ENCODE measurements at regions not wholly inside any gene's neighbourhood (a gene's known extent, or its start where the extent isn't known, plus 50 kb on each side); places are given as distances from the start of the nearest gene placed in this dataset.

GRCh38 chr5:153030755-153031725, 459.4 kb upstream of the GRIA1 start:
- FAIRE-seq: no peak

DNA sequence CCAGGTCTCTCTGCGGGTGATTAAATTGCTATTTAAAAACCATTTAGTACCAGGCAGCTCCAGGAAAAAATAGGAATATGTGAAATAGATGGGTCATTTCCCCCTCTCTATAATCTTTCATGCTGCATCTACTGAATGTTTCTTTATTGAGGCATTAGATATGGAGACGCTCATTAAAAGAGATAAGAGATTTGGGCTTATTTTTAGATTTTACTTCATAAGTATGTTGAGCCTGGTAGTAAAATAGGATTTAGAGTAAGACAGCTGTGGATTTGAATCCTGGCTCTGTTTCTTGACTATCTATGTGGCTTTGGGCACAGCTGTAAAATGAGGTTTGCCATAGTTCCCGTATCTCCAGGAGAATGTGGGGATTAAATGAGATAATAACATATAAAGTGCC, 451.0 kb upstream of the GRIA1 start:
- FAIRE-seq: no peak

DNA sequence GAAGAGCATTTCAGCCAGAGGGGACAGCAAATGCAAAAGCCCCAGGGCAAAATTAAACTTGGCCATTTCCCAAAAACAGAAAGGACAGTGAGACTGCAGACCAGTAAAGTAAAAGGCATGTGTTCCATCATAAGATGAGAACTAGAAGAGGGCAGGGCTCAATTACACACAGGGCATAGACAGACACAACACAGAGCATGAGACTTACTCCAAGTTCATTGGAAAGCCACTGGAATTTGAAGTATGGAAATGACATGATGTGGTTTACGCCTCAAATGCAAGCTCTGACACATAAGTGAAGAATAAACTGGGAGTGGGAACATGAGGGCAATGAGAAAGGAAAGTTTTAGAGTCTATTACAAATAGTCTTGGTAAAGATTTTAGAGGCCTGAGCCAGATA, 446.6 kb upstream of the GRIA1 start:
- no peak for FAIRE-seq

DNA sequence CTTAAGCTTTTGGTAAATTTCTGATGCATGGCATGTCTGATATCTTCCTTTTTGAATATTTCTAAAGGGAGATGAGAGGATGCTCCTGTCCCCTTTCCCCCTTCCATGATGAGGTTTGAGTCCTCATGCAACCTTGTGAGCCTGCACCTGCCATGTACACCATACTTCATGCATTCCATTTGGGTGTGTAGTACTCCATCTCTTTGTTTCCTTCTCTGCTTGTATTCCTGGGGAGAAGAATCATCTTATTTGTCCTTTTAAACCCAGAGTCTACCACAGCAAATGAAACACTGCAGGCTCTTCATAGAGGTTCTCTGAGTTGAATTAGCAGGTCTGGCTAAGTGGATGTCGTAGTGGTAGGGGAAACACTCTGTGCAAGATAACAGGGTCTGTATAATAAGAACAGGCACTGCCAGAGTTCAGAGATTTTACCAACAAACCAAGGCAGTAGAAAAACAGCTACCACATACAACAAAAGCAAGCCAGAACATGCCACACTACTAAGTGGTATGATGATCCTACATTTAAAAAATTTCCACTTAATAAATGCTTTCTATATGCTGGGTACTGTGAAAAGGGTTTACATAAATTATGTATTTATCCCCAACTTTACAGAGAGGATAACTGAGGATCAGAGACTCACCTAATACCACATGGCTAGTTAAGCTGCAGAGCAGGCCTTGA, 439.8 kb upstream of the GRIA1 start:
- FAIRE-seq: no peak

GRCh38 chr5:153066281-153066680, 424.2 kb upstream of the GRIA1 start:
- no peak for FAIRE-seq

DNA sequence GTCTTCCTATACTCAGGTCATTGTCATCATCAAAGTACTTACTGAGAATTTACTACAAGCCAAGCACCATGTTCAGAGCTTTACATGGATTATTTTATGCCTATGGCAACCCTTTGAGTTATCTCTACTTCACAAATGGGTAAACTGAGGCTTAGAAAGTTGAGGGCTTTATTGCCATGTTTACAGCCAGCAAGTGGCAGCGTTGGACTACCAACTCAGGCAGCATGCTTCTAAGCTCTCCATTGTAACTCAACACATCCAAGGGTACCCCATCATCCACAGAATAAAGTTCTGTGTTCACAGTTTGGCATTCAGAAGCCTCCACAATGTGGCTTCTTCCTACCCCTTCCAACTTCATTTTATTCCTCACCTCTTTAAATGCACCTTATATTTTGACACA, 422.6 kb upstream of the GRIA1 start:
- no peak for FAIRE-seq

GRCh38 chr5:153079396-153079795, 411.1 kb upstream of the GRIA1 start:
- no peak for FAIRE-seq

DNA sequence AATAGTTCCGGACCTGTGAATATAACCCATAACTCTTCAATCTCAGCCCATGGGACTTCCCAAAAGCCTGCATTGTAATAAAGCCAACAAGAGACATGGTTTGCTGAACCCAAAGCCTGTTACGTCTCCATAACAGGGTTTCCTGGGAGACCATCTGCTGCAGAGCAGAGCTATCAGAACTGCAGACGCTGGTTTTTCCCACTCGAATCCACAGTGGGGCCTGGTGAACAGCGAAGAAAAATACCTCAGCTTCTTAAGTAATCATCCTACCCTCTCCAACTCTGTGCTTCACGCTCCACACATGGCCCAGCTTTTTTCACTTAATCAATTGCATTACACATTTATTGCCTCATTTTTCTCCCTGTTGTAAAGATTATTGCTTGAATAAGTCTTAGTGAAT, 409.5 kb upstream of the GRIA1 start:
- FAIRE-seq: no peak

GRCh38 chr5:153081385-153081784, 409.1 kb upstream of the GRIA1 start:
- FAIRE-seq: no peak

DNA sequence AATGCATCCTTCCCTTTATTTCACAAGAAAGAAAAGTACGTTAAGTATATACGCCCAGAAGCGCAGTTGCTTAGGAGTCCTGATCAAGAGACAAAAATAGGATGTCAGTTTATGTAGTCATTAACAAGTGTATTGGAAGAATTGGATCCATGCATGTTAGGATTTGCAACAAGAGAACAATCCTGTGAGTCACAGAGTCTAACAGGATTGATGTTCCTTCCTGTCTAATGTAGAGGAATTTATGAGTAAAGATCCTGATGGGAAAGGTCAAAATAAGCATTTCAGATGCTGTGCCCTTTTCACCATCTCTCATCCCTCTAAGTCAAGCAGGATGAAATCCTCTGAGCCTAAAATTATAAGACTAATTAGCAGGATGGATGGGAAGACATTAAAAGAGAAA, 406.0 kb upstream of the GRIA1 start:
- no peak for FAIRE-seq

GRCh38 chr5:153086486-153086885, 404.0 kb upstream of the GRIA1 start:
- FAIRE-seq: no peak

- FAIRE-seq: no peak
Measured at GRCh38 chr5:153088538-153088937, 401.9 kb upstream of the GRIA1 start.

DNA sequence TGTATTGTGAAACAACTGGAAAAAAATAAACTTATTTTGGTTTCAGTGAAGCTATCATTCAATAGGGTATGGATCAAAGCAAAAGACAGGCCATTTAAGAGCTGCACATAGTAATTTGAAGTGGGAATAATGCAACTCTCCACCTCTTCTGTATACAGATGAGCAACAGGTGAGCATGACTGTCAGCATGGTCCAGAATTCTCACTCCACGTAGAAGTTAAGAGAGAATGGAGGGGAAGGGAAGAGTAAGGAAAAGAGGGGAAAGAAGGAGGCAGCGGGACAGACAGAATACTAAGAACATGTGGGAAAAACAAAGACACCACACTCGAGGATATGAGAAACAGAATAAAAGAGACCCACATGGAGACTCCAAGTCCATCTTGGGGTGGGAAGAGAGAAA, 396.1 kb upstream of the GRIA1 start:
- no peak for FAIRE-seq

- FAIRE-seq: no peak
Measured at GRCh38 chr5:153096381-153096780, 394.1 kb upstream of the GRIA1 start.

DNA sequence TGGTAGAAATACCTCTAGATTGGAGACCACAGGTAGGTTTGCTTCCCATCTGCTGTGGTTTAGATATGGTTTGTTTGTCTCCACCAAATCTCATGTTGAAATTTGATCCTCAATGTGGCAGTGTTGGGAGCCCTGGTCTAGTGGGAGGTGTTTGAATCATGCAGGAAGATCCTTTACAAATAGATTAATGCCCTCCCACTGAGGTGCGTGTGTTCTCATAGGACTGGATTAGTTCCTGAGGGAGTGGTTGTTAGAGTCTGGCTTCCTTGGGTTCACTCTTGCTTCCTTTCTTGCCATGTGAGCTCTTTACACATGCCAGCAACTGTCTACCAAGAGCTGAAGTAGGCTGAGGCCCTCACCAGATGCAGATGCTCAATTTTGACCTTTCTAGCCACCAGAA, 391.1 kb upstream of the GRIA1 start:
- FAIRE-seq: no peak

- no peak for FAIRE-seq
Measured at GRCh38 chr5:153101235-153102180, 389.0 kb upstream of the GRIA1 start.

DNA sequence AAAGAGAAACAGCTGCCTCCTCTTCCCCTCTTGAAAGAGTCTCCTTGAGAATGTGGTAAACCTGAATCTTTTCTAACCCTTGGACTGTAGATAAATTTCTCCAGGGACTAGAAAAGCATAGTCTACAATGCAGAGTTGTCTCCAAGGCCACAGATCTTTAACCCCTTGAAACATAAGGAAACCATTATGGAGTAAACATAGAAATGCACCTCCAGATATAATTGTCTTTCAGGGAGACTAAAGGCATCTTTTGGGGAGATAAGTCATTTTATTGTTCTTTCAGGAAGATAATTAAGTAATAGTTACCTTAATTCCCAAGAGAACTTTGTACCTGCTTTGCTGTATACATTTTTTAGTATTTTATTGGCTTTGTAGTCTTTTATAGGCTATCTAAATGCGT, 373.6 kb upstream of the GRIA1 start:
- FAIRE-seq: no peak

DNA sequence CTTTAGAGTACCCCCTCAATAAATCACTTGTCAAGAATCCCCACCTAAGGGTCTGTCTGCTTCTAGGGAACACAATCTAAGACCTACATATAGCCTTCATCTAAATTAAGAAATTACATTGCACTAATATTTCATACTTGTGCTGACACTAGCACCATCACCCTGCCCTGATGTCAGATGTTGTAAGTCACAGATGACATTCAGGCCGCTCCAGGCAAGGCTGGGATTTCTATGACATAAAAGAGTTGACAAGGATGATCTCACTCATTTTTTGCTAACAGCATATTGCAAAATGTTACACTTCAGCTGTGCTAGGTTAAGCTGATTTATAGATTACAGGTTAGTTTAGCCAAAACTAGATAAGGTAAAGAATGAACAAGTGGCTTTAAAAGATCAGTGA, 372.5 kb upstream of the GRIA1 start:
- no peak for FAIRE-seq

- FAIRE-seq: no peak
Measured at GRCh38 chr5:153122403-153122802, 368.1 kb upstream of the GRIA1 start.

DNA sequence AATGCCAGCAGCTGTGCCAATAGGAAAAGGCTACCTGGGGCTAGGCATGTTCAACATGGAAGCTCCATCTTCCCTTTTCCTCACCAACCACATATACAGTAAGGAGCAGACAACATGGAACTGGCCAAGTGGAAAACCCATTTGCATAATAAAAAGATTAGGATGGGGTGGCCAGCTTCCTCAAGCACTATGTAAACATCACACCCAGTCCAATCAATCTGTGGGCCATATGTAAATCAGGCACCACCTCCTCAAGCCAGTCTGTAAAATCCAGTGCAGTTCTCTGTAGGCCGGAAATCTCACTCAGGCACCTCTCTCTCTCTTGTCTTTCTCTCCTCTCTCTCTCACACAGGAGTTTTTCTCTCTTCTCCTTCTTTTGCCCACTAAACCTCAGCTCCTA, 360.2 kb upstream of the GRIA1 start:
- no peak for FAIRE-seq

GRCh38 chr5:153135411-153135810, 355.1 kb upstream of the GRIA1 start:
- FAIRE-seq: no peak

DNA sequence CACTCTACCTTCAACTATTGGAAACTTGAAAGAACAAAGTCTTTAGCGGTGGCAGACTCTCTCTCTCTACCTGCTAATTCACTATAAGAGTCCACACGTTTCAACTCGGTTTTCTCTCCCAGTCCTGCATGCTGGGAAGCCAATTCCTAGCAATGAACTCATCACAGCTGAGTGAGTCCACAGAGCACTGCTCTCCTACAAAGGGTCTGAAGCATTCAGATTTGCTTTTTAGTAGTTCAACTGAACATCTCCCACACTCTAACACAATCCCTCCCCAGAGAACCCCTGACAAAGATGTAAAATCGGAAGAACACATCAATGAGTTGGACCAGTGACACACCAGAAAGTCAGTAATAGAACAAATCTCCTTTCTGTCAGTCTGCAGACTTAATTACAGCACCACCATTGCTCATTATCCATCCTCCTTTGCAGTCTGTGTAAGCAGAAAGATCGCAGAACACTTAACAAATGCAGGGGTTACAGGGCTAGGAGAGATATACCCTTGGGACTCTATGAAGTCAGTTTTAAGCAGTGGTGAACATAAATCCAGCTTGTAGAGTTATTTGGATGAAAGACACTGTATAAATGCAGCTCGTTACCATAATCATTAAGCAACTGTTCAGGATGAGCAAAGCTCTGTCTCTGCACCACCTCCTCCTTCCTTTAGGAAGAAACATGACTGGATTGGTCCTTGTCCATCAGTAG, 353.4 kb upstream of the GRIA1 start:
- no peak for FAIRE-seq
